Stimulated activated CD4-positive, alpha-beta T cell treated with anti-CD3 and anti-CD28 coated beads, Interleukin-2, amount 100 ng/mL, for 48 hours (primary cell): ENCODE measurements at regions not wholly inside any gene's neighbourhood (a gene's known extent, or its start where the extent isn't known, plus 50 kb on each side); places are given as distances from the start of the nearest gene placed in this dataset.

Experiments used
- DNase-seq, 2 donors: peaks; one replicate each; pipeline ENCODE4 v3.0.0-alpha.2; 2020

GRCh38 chr2:21254170-21254965 lies 130.6 kb downstream of the TDRD15 start:
- DNase-seq, result no peak

- DNase-seq, result no peak
Measured at GRCh38 chr2:21256006-21256405, 132.2 kb downstream of the TDRD15 start.

- DNase-seq, result no peak
Measured at GRCh38 chr2:21257621-21258020, 133.9 kb downstream of the TDRD15 start.

GRCh38 chr2:21258082-21258481 lies 134.3 kb downstream of the TDRD15 start:
- no peak for DNase-seq

GRCh38 chr2:21260311-21260710 lies 136.5 kb downstream of the TDRD15 start:
- DNase-seq, result no peak

- DNase-seq, result no peak
Measured at GRCh38 chr2:21261591-21261990, 137.8 kb downstream of the TDRD15 start.

- no peak for DNase-seq
Measured at GRCh38 chr2:21262426-21262940, 138.7 kb downstream of the TDRD15 start.

- no peak for DNase-seq
Measured at GRCh38 chr2:21263622-21264021, 139.9 kb downstream of the TDRD15 start.

- DNase-seq, result no peak
Measured at GRCh38 chr2:21265752-21266151, 142.0 kb downstream of the TDRD15 start.

GRCh38 chr2:21267232-21267835 lies 143.6 kb downstream of the TDRD15 start:
- DNase-seq, result no peak

GRCh38 chr2:21268197-21268877 lies 144.6 kb downstream of the TDRD15 start:
- DNase-seq, result no peak

- no peak for DNase-seq
Measured at GRCh38 chr2:21268878-21269224, 145.1 kb downstream of the TDRD15 start.

- no peak for DNase-seq
Measured at GRCh38 chr2:21269382-21269781, 145.6 kb downstream of the TDRD15 start.

- no peak for DNase-seq
Measured at GRCh38 chr2:21270083-21270491, 146.3 kb downstream of the TDRD15 start.

- DNase-seq, result no peak
Measured at GRCh38 chr2:21270708-21271122, 146.9 kb downstream of the TDRD15 start.

- DNase-seq, result no peak
Measured at GRCh38 chr2:21276163-21276562, 152.4 kb downstream of the TDRD15 start.

- no peak for DNase-seq
Measured at GRCh38 chr2:21277068-21278056, 153.6 kb downstream of the TDRD15 start.

GRCh38 chr2:21279525-21279924 lies 155.8 kb downstream of the TDRD15 start:
- no peak for DNase-seq

GRCh38 chr2:21280793-21281192 lies 157.0 kb downstream of the TDRD15 start:
- no peak for DNase-seq

GRCh38 chr2:21281384-21281783 lies 157.6 kb downstream of the TDRD15 start:
- DNase-seq, result no peak

- DNase-seq, result no peak
Measured at GRCh38 chr2:21281791-21282514, 158.2 kb downstream of the TDRD15 start.

- no peak for DNase-seq
Measured at GRCh38 chr2:21282515-21282898, 158.7 kb downstream of the TDRD15 start.
